ENCODE measurements at regions not wholly inside any gene's neighbourhood (a gene's known extent, or its start where the extent isn't known, plus 50 kb on each side); places are given as distances from the start of the nearest gene placed in this dataset.

DNA sequence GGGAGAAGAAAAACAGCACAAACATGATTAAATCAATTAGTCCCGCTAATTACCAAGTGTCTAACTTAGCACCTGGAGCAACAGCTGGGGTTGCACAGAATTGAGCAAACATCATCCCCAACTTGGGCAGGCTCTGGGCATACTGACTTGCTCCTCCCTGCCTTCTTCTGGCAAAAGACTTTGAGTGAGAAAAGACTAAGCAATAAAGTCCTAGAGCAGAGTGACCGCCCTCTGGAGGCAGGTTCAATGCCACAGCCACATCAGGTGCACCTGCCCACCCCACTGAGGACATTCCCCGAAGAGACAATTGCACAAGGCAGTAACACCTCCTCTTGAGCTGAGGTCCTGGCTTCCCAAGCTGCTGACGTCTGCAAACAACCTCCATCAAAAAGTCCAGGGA, 358.3 kb downstream of the SOX9 start:
- no peak for DNase-seq

GRCh38 chr17:72481572-72481971, 360.8 kb downstream of the SOX9 start:
- no peak for DNase-seq

DNA sequence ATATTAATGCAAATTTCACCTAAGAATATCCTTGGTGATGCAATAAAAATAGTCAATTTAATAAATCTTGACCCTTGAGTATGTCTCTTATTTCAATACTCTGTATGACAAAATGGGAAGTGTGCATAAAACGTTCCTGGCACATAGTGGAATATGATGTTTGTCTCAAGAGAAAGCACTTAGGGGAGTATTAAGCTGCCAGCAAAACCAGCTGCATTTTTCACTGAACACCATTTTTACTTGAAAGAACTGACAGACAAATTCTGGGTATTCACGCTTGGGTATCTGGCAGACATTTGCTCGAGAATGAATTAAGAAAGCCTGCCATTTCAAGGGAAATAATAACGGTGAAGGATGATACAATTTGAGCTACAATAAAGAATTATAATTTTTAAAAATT, 364.8 kb downstream of the SOX9 start:
- DNase-seq = no peak

GRCh38 chr17:72486806-72487205, 366.0 kb downstream of the SOX9 start:
- DNase-seq = no peak

DNA sequence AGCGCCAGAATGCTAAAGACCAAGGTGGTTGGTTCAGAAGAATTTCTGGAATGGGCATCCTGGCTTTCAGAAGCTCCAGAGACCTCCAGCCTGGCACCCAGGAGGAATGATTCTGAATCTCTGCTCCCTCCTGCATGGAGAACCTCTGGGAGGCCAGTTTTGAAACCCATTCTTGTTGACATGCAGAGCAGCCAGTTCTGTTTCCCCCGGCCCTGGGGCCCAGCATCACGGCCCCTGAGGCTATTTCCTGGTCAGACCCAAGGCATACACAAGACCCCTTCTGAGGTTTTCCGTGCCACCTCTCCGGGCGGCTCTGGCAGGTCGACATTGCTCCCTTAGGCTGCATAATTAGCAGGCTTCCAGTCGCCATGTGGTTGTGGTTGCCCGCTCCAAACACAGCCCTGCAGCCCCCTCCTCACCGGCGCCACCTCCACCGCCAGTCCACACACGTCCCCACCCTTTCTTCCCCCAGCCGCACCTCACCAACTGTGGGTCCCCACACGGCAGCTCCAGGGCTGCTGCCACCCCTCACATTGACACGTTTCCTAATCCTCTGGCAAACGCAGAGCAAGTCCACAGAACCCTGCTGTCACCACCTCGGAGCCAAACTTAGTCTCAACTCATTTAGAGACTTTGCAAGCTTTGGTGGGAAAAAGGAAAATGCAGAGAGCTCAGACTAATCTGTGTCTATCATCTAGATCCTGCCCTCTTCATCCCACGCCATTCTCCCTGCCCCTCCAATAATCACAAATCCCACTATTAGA, 367.1 kb downstream of the SOX9 start:
- DNase-seq = no peak

DNA sequence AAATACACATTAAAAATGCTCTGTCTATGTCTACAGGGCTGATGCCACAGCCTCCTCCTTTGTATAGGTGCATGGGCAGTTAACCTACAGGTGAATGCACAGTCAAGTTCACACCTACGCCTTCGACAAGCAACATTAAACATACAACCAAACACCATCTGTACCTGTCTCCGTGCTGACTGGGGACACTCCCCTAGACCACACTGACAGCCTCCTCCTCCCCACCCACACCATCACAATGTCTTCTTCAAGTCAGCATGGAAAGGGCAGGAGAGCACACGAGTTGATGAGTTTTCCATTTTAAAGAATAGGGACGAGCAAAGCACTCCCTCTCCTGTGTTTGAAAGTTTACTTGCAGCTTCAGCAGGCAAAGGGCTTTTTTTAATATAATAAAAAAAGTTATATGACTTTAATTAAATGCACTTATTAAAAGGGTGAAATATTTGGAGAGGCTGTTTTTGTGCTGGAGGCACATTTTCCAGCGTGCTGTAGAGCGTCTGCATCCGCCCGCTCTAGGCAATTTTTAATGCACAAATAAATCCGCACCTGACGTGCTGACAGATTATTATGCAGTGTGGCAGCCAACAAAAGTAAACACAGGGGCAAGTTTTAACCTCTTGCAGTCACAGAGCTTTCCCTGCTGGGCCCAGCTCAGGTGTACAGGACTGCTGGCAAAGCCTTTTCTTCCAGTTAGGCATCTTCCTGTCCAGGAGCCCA, 367.9 kb downstream of the SOX9 start:
- DNase-seq = no peak

- DNase-seq = no peak
Observed at GRCh38 chr17:72489272-72489641, 368.4 kb downstream of the SOX9 start.

DNA sequence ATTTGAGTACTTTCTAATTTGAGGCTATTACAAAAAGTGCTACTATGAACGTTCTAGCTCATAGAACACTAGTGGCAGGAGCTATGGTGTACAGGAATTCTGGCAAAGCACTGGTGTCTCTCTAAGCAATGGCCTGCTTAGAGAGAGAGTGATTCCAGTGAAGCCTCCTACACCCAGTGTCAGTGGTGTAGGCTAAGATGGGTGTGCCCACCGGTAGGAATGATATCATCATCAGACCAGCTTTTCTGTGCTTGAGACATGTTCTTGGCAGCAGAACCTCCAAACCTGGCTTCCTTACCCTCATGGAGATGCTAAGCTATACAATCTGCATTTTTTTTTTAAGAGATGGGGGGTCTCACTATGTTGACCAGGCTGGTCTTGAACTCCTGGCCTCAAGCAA, 370.3 kb downstream of the SOX9 start:
- no peak for DNase-seq

- DNase-seq = no peak
Observed at GRCh38 chr17:72492494-72492893, 371.7 kb downstream of the SOX9 start.

GRCh38 chr17:72492941-72493340, 372.1 kb downstream of the SOX9 start:
- DNase-seq = no peak

DNA sequence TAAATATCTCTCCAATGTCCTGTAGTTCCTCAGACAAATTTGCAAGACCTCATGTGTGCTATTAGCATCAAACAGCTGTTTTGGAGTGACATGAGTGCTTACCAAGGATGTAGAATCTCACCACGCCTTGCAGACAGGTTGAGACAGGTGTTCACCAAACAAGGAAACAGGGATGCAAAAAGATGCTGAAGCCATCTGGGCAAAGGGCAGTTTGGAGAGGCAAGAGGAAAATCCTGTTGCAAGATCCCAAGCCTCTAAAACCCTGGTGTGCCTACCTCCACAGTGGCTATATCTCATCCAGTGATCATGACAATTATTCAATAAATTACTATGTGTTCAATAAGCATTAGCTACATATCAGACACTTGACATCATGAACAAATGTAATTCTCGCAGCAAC, 373.7 kb downstream of the SOX9 start:
- DNase-seq = no peak

DNA sequence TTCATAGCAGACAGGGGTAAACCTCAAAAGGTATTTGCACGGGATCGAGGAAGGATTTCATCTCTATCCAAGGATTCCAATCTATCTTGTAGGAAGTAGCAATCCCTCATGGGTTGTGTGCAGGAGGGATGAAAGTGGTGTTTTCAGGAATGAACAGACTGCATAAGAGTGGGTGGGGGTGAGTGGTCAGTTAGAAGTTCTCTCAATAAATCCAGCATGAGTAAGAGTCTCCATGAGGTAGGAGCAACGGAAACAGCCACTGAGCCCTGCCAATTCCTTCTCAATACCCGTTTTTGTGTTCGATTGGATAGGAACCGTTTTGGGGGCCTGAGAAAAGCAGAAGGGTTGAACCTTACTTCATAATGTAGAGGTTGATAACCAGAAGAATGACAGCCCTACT, 375.6 kb downstream of the SOX9 start:
- no peak for DNase-seq

- no peak for DNase-seq
Observed at GRCh38 chr17:72497915-72498314, 377.1 kb downstream of the SOX9 start.

GRCh38 chr17:72498364-72499210, 377.8 kb downstream of the SOX9 start:
- no peak for DNase-seq

GRCh38 chr17:72501404-72502370, 380.9 kb downstream of the SOX9 start:
- no peak for DNase-seq

- no peak for DNase-seq
Observed at GRCh38 chr17:72502371-72503341, 381.8 kb downstream of the SOX9 start.

GRCh38 chr17:72503556-72503955, 382.7 kb downstream of the SOX9 start:
- no peak for DNase-seq

DNA sequence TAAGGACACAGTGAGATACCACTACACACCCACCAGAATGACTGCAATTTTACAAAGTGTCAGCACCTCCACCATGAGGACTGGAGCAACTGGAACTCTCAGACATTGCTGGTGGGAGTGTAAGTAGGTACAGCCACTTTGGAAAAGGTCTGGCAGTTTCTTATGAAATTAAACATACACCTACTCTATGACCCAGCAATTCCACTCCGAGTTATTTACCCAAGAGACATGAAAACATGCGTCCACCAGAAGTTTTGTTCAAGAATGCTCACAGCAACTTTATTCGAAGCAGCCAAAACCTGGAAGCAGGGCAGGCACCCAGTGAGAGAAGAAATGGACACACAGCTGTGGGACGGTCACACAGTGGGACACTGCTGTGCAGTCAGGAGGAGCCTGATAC, 384.0 kb downstream of the SOX9 start:
- DNase-seq = no peak

GRCh38 chr17:72506773-72507172, 386.0 kb downstream of the SOX9 start:
- no peak for DNase-seq

- DNase-seq = no peak
Observed at GRCh38 chr17:72507370-72507769, 386.6 kb downstream of the SOX9 start.

DNA sequence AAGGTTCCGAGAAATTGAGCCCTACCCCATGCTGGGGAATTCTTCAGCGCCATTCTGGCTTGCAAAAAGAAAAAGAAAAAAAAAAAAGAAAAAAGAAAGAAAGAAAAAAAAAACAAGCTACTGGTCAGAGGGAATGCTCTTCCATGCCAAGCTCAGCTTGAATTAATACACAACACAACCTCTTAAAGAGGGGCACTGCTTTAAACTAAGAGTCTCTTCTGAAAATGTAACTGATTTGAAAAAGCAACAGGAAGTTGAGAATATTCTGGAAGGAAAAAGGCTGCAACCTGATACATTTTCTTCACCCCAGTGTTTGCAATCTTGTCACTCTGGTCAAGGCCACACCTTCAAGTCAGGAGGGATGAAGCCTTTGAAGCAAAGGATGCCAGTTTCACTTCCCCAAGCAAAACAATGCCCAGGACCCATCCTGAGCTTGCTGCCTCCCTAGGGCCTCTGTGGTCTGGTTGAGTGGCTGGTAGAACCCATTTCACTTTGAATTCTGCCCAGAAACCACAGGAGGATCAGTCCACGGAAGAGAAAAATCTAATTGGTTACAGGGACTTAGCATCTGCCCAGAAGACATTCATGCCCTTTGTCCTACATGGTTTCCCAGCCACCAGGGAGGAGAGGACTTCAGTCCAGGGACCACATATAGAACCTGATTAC, 389.7 kb downstream of the SOX9 start:
- no peak for DNase-seq
